ENCODE measurements at regions not wholly inside any gene's neighbourhood (a gene's known extent, or its start where the extent isn't known, plus 50 kb on each side); places are given as distances from the start of the nearest gene placed in this dataset.

DNA sequence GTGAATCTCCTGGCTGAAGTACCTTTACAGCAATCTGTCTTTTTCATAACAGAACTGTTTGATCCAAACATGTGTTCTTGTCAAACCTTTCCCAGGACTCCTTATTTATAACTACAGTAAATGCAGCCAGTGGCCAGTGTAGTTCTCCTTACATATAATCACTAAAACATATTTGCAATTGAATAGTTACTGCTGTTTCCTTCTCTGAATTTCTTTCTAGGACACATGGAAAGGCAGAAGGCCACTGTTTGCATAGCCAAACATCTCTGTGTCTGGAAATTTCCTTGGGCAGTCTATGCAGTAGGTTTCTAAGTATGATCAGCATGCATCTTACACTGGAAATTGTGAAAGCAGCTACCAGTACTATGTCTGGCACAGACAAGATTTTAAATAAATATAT is 57.4 kb upstream of the COL3A1 start (continued):
- TF ChIP-seq, protein P1, sequence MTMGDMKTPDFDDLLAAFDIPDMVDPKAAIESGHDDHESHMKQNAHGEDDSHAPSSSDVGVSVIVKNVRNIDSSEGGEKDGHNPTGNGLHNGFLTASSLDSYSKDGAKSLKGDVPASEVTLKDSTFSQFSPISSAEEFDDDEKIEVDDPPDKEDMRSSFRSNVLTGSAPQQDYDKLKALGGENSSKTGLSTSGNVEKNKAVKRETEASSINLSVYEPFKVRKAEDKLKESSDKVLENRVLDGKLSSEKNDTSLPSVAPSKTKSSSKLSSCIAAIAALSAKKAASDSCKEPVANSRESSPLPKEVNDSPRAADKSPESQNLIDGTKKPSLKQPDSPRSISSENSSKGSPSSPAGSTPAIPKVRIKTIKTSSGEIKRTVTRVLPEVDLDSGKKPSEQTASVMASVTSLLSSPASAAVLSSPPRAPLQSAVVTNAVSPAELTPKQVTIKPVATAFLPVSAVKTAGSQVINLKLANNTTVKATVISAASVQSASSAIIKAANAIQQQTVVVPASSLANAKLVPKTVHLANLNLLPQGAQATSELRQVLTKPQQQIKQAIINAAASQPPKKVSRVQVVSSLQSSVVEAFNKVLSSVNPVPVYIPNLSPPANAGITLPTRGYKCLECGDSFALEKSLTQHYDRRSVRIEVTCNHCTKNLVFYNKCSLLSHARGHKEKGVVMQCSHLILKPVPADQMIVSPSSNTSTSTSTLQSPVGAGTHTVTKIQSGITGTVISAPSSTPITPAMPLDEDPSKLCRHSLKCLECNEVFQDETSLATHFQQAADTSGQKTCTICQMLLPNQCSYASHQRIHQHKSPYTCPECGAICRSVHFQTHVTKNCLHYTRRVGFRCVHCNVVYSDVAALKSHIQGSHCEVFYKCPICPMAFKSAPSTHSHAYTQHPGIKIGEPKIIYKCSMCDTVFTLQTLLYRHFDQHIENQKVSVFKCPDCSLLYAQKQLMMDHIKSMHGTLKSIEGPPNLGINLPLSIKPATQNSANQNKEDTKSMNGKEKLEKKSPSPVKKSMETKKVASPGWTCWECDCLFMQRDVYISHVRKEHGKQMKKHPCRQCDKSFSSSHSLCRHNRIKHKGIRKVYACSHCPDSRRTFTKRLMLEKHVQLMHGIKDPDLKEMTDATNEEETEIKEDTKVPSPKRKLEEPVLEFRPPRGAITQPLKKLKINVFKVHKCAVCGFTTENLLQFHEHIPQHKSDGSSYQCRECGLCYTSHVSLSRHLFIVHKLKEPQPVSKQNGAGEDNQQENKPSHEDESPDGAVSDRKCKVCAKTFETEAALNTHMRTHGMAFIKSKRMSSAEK (CRISPR knock-in tag; IDR thresholded peaks at IDR 0.05; ENCODE audit: borderline replicate concordance): no peak
- no peak for TF ChIP-seq TEAD4 (CRISPR knock-in tag; IDR thresholded peaks at IDR 0.05)
- TF ChIP-seq, protein P2, sequence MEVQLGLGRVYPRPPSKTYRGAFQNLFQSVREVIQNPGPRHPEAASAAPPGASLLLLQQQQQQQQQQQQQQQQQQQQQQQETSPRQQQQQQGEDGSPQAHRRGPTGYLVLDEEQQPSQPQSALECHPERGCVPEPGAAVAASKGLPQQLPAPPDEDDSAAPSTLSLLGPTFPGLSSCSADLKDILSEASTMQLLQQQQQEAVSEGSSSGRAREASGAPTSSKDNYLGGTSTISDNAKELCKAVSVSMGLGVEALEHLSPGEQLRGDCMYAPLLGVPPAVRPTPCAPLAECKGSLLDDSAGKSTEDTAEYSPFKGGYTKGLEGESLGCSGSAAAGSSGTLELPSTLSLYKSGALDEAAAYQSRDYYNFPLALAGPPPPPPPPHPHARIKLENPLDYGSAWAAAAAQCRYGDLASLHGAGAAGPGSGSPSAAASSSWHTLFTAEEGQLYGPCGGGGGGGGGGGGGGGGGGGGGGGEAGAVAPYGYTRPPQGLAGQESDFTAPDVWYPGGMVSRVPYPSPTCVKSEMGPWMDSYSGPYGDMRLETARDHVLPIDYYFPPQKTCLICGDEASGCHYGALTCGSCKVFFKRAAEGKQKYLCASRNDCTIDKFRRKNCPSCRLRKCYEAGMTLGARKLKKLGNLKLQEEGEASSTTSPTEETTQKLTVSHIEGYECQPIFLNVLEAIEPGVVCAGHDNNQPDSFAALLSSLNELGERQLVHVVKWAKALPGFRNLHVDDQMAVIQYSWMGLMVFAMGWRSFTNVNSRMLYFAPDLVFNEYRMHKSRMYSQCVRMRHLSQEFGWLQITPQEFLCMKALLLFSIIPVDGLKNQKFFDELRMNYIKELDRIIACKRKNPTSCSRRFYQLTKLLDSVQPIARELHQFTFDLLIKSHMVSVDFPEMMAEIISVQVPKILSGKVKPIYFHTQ (CRISPR knock-in tag; IDR thresholded peaks at IDR 0.05): no peak
- TF ChIP-seq ZNF671 (CRISPR knock-in tag; IDR thresholded peaks at IDR 0.05): no peak
- TF ChIP-seq, protein P3, sequence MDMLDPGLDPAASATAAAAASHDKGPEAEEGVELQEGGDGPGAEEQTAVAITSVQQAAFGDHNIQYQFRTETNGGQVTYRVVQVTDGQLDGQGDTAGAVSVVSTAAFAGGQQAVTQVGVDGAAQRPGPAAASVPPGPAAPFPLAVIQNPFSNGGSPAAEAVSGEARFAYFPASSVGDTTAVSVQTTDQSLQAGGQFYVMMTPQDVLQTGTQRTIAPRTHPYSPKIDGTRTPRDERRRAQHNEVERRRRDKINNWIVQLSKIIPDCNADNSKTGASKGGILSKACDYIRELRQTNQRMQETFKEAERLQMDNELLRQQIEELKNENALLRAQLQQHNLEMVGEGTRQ (CRISPR knock-in tag; IDR thresholded peaks at IDR 0.05): no peak
- TF ChIP-seq, protein P4, sequence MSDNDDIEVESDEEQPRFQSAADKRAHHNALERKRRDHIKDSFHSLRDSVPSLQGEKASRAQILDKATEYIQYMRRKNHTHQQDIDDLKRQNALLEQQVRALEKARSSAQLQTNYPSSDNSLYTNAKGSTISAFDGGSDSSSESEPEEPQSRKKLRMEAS (CRISPR knock-in tag; IDR thresholded peaks at IDR 0.05): no peak

DNA sequence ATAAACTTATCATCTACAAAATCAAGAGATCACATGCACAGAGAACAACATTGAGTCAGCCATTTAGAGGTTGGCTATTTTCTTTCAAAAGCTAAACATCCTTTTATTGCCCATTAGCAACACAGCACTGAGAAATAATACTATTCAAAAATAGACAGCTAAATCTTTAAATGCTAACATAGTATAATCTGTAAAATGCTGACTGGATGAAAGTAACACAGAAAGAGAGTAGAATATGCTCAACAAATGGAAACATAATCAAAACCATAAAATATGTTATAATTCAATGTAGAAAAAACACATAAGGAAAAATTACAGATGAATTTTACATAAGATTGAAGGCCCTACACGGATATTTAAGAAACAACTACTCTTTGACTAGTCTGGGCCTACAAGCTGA is 56.5 kb upstream of the COL3A1 start:
- H3K36me3 Mint-ChIP-seq: no peaks in the 10 kb centered on the region
- TF ChIP-seq ZNF671 (CRISPR knock-in tag; IDR thresholded peaks at IDR 0.05) (no peak), GABPB1 (CRISPR knock-in tag; IDR thresholded peaks at IDR 0.05) (no peak), EMX1 (CRISPR knock-in tag; IDR thresholded peaks at IDR 0.05) (no peak), GRHL2 (CRISPR knock-in tag; IDR thresholded peaks at IDR 0.05; ENCODE audit: insufficient replicate concordance, severe bottlenecking) (no peak), NR2C2 (CRISPR knock-in tag; IDR thresholded peaks at IDR 0.05) (no peak)
- TF ChIP-seq, protein P5, sequence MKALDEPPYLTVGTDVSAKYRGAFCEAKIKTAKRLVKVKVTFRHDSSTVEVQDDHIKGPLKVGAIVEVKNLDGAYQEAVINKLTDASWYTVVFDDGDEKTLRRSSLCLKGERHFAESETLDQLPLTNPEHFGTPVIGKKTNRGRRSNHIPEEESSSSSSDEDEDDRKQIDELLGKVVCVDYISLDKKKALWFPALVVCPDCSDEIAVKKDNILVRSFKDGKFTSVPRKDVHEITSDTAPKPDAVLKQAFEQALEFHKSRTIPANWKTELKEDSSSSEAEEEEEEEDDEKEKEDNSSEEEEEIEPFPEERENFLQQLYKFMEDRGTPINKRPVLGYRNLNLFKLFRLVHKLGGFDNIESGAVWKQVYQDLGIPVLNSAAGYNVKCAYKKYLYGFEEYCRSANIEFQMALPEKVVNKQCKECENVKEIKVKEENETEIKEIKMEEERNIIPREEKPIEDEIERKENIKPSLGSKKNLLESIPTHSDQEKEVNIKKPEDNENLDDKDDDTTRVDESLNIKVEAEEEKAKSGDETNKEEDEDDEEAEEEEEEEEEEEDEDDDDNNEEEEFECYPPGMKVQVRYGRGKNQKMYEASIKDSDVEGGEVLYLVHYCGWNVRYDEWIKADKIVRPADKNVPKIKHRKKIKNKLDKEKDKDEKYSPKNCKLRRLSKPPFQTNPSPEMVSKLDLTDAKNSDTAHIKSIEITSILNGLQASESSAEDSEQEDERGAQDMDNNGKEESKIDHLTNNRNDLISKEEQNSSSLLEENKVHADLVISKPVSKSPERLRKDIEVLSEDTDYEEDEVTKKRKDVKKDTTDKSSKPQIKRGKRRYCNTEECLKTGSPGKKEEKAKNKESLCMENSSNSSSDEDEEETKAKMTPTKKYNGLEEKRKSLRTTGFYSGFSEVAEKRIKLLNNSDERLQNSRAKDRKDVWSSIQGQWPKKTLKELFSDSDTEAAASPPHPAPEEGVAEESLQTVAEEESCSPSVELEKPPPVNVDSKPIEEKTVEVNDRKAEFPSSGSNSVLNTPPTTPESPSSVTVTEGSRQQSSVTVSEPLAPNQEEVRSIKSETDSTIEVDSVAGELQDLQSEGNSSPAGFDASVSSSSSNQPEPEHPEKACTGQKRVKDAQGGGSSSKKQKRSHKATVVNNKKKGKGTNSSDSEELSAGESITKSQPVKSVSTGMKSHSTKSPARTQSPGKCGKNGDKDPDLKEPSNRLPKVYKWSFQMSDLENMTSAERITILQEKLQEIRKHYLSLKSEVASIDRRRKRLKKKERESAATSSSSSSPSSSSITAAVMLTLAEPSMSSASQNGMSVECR (CRISPR knock-in tag; IDR thresholded peaks at IDR 0.05; ENCODE audit: borderline replicate concordance): no peak
- TF ChIP-seq, protein P6, sequence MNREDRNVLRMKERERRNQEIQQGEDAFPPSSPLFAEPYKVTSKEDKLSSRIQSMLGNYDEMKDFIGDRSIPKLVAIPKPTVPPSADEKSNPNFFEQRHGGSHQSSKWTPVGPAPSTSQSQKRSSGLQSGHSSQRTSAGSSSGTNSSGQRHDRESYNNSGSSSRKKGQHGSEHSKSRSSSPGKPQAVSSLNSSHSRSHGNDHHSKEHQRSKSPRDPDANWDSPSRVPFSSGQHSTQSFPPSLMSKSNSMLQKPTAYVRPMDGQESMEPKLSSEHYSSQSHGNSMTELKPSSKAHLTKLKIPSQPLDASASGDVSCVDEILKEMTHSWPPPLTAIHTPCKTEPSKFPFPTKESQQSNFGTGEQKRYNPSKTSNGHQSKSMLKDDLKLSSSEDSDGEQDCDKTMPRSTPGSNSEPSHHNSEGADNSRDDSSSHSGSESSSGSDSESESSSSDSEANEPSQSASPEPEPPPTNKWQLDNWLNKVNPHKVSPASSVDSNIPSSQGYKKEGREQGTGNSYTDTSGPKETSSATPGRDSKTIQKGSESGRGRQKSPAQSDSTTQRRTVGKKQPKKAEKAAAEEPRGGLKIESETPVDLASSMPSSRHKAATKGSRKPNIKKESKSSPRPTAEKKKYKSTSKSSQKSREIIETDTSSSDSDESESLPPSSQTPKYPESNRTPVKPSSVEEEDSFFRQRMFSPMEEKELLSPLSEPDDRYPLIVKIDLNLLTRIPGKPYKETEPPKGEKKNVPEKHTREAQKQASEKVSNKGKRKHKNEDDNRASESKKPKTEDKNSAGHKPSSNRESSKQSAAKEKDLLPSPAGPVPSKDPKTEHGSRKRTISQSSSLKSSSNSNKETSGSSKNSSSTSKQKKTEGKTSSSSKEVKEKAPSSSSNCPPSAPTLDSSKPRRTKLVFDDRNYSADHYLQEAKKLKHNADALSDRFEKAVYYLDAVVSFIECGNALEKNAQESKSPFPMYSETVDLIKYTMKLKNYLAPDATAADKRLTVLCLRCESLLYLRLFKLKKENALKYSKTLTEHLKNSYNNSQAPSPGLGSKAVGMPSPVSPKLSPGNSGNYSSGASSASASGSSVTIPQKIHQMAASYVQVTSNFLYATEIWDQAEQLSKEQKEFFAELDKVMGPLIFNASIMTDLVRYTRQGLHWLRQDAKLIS (CRISPR knock-in tag; IDR thresholded peaks at IDR 0.05; ENCODE audit: borderline replicate concordance): no peak
- TF ChIP-seq, protein P7, sequence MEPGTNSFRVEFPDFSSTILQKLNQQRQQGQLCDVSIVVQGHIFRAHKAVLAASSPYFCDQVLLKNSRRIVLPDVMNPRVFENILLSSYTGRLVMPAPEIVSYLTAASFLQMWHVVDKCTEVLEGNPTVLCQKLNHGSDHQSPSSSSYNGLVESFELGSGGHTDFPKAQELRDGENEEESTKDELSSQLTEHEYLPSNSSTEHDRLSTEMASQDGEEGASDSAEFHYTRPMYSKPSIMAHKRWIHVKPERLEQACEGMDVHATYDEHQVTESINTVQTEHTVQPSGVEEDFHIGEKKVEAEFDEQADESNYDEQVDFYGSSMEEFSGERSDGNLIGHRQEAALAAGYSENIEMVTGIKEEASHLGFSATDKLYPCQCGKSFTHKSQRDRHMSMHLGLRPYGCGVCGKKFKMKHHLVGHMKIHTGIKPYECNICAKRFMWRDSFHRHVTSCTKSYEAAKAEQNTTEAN (CRISPR knock-in tag; IDR thresholded peaks at IDR 0.05): no peak
- TF ChIP-seq, protein P3 (CRISPR knock-in tag; IDR thresholded peaks at IDR 0.05): no peak
- H3K27me3 Mint-ChIP-seq (ENCODE audit: low read depth): no peaks in the 10 kb centered on the region
- H3K27ac Mint-ChIP-seq: no peak overlapping the region
- CTCF ChIA-PET: no interaction called here
- no peaks in the 10 kb centered on the region for H3K9me3 Mint-ChIP-seq
- no peak for ATAC-seq
- no peak for DNase-seq (ENCODE audit: low spot score)
- POLR2A ChIA-PET: no interaction called here
- peaks cover 4% of the 10 kb centered on the region; the same call in 1 of the 2 replicates for H3K4me1 Mint-ChIP-seq
- no peak overlapping the region for H3K4me3 Mint-ChIP-seq

Measured in WTC11 (cell line).